ENCODE measurements at regions not wholly inside any gene's neighbourhood (a gene's known extent, or its start where the extent isn't known, plus 50 kb on each side); places are given as distances from the start of the nearest gene placed in this dataset.

GRCh38 chr20:51275826-51276225 is 252.9 kb upstream of the KCNG1 start:
- H3K27me3 ChIP-seq (ENCODE audit: insufficient read depth): no peaks in the 10 kb centered on the region
- no peaks in the 10 kb centered on the region for H3K36me3 ChIP-seq (replicated peaks in 1 of 2; ENCODE audit: control insufficient read depth in 1 of 2, insufficient read depth in 2 of 2, low read length in 1 of 2)
- POLR2A ChIA-PET: no interaction called here
- no peak overlapping the region for H3K4me2 ChIP-seq
- no peaks in the 10 kb centered on the region for H3K9me2 ChIP-seq
- 54% methylated on average over 14 of the region's 14 CpGs for WGBS (ENCODE audit: low lambda C conversion rate)
- H3K9me3 ChIP-seq: no peaks in the 10 kb centered on the region
- H3F3A ChIP-seq (replicated peaks; ENCODE audit: insufficient read depth): no peaks in the 10 kb centered on the region
- H3K4me1 ChIP-seq (ENCODE audit: control insufficient read depth in 1 of 2, insufficient read depth in 2 of 2, low read depth in 1 of 2, low read length in 1 of 2): peaks cover 0 to 3% of the 10 kb centered on the region in 2 experiments; a peak in 1 of 4 replicates
- H2AFZ ChIP-seq (ENCODE audit: low read depth): no peak overlapping the region
- DNase-seq: no peak
- H3K79me2 ChIP-seq (ENCODE audit: insufficient read depth): no peaks in the 10 kb centered on the region
- H3K4me3 ChIP-seq (ENCODE audit: low read depth in 2 of 2, low read length in 1 of 2): no peak overlapping the region
- H3K27ac ChIP-seq (ENCODE audit: low read depth in 2 of 2, low read length in 1 of 2): no peak overlapping the region
- TF ChIP-seq ELF1 (IDR thresholded peaks at IDR 0.05) (no peak), YY1 (IDR thresholded peaks at IDR 0.05; ENCODE audit: low read depth) (no peak), GATA2 (CRISPR knock-in tag; IDR thresholded peaks at IDR 0.05) (no peak)
- no peak overlapping the region for H3K9ac ChIP-seq
- CTCF ChIA-PET: interaction anchor here (1.2 to 2.7 kb wide), 5 partner anchors 8 to 288 kb away, joined by 3 to 14 read pairs (median 3); no protein-coding TSS in a partner anchor
- H4K20me1 ChIP-seq (ENCODE audit: insufficient read depth): no peaks in the 10 kb centered on the region

- Histone ChIP-seq H3F3A (replicated peaks; ENCODE audit: insufficient read depth) (no peaks in the 10 kb centered on the region), H3K9me3 (no peaks in the 10 kb centered on the region), H3K36me3 (replicated peaks in 1 of 2; ENCODE audit: control insufficient read depth in 1 of 2, insufficient read depth in 2 of 2, low read length in 1 of 2) (no peaks in the 10 kb centered on the region), H2AFZ (ENCODE audit: low read depth) (no peak overlapping the region), H3K79me2 (ENCODE audit: insufficient read depth) (no peaks in the 10 kb centered on the region), H3K4me2 (no peak overlapping the region), H3K4me3 (ENCODE audit: low read depth in 2 of 2, low read length in 1 of 2) (no peak overlapping the region), H3K4me1 (ENCODE audit: control insufficient read depth in 1 of 2, insufficient read depth in 2 of 2, low read depth in 1 of 2, low read length in 1 of 2) (peaks cover 0 to 3% of the 10 kb centered on the region in 2 experiments; a peak in 1 of 4 replicates), H3K9me2 (no peaks in the 10 kb centered on the region), H3K27ac (ENCODE audit: low read depth in 2 of 2, low read length in 1 of 2) (no peak overlapping the region), H3K27me3 (ENCODE audit: insufficient read depth) (no peaks in the 10 kb centered on the region), H3K9ac (no peak overlapping the region), H4K20me1 (ENCODE audit: insufficient read depth) (no peaks in the 10 kb centered on the region)
- CTCF ChIA-PET: interaction anchor here (1.3 to 2.7 kb wide), 4 partner anchors 9 to 287 kb away, joined by 3 to 14 read pairs (median 3); no protein-coding TSS in a partner anchor
- POLR2A ChIA-PET: no interaction called here
- TF ChIP-seq FOXM1 (IDR thresholded peaks at IDR 0.05; ENCODE audit: low read depth) (no peak), FOXJ3 (CRISPR knock-in tag; IDR thresholded peaks at IDR 0.05) (no peak), NRF1 (IDR thresholded peaks at IDR 0.05; ENCODE audit: low read depth, low read length) (no peak), NFIC (IDR thresholded peaks at IDR 0.05; ENCODE audit: borderline replicate concordance) (no peak), RCOR1 (IDR thresholded peaks at IDR 0.05; ENCODE audit: low read length) (no peak), SIN3A (IDR thresholded peaks at IDR 0.05; ENCODE audit: borderline replicate concordance, low read depth, low read length) (no peak), PBX3 (IDR thresholded peaks at IDR 0.05) (no peak), ZBTB33 (IDR thresholded peaks at IDR 0.05; ENCODE audit: borderline replicate concordance, low read depth) (no peak), TEAD4 (IDR thresholded peaks at IDR 0.05; ENCODE audit: borderline replicate concordance, insufficient read depth) (no peak), MEF2A (IDR thresholded peaks at IDR 0.05; ENCODE audit: borderline replicate concordance, low read depth) (no peak), MXI1 (IDR thresholded peaks at IDR 0.05; ENCODE audit: low read depth, low read length) (no peak)
- WGBS (ENCODE audit: low lambda C conversion rate): 49% methylated on average over 5 of the region's 5 CpGs
- DNase-seq: no peak
Measured at GRCh38 chr20:51275181-51275580, 252.3 kb upstream of the KCNG1 start.

All from SK-N-SH (cell line).